ENCODE measurements at regions not wholly inside any gene's neighbourhood (a gene's known extent, or its start where the extent isn't known, plus 50 kb on each side); places are given as distances from the start of the nearest gene placed in this dataset.

- H3K36me3 ChIP-seq, result no peaks in the 10 kb centered on the region
- H3K27ac ChIP-seq, result no peak overlapping the region
- ATAC-seq (no peak), FAIRE-seq (no peak), DNase-seq (no peak)
- no peaks in the 10 kb centered on the region for H3K9me3 ChIP-seq
- TF ChIP-seq CTCF (IDR thresholded peaks at IDR 0.05), result no peak
- no peak overlapping the region for H3K4me3 ChIP-seq
- no peaks in the 10 kb centered on the region for H3K27me3 ChIP-seq
- intact Hi-C loops (cut with DNase I), result no loop called here
- no peaks in the 10 kb centered on the region for H3K4me1 ChIP-seq
Observed at GRCh38 chr7:13036256-13036780, 348.9 kb downstream of the ARL4A start.

DNA sequence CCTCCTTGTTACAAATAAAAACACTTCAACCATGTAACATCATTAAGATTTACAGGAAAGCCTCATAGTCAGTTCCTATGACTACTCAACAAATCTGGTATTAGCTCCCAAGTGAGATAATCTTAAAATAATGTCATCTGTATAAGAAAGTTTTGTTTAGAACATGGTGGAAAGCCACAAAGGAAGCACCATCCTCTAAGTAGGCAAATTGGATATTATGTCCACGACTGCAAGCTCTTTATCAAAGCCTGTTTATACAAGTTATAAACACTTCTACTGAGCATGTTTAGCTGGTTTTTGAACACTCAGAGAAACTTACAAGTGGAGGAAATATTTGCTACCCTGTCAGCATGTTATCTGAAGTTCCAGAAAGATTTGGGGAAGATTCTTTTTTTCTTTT lies 349.8 kb downstream of the ARL4A start:
- ATAC-seq (no peak), FAIRE-seq (no peak), DNase-seq (no peak)
- no peak for TF ChIP-seq CTCF (IDR thresholded peaks at IDR 0.05)
- intact Hi-C loops (cut with DNase I), result no loop called here
- Histone ChIP-seq H3K27ac (no peak overlapping the region), H3K4me1 (no peaks in the 10 kb centered on the region), H3K36me3 (no peaks in the 10 kb centered on the region), H3K27me3 (no peaks in the 10 kb centered on the region), H3K9me3 (no peaks in the 10 kb centered on the region), H3K4me3 (no peak overlapping the region)
- 9 to 32% methylated on average over 1 of the region's 1 CpG for WGBS, 2 donors

- no peaks in the 10 kb centered on the region for H3K36me3 ChIP-seq
- TF ChIP-seq CTCF (IDR thresholded peaks at IDR 0.05), result no peak
- ATAC-seq (no peak), FAIRE-seq (no peak), DNase-seq (no peak)
- no peaks in the 10 kb centered on the region for H3K9me3 ChIP-seq
- no peak overlapping the region for H3K4me3 ChIP-seq
- H3K27ac ChIP-seq, result no peak overlapping the region
- H3K27me3 ChIP-seq, result no peaks in the 10 kb centered on the region
- intact Hi-C loops (cut with DNase I), result no loop called here
- H3K4me1 ChIP-seq, result no peaks in the 10 kb centered on the region
- WGBS, 2 donors, result 78 to 83% methylated on average over 13 of the region's 13 CpGs
Observed at GRCh38 chr7:13041368-13041988, 354.0 kb downstream of the ARL4A start.

DNA sequence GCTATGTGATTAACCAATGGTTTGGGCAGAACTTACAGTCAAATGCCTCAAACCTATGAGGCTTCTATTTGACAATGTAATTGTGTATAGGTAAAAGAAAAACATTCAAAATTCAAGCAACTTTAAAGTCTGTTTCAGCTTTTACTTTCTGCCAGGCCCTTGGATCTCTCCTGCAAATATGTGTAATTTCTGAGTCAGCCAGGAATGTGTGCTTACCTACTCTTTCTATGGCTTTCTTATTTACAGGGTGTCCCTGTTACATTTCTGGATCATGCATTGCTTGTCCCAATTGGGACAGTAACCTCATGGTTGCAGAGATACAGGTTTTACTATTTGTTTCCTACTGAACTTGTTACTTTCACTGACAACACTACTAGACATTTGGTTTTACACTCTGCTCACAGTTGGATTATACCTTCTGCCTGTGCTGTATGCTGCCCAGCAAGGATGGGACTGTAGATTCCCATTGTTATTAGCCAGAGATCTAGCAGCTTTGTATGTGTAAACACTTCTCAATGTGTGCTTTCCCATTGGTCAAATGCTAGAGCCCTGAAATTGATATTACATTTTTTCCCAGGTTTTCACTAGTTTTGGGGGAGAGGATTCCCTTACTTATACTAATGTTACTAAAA lies 355.3 kb downstream of the ARL4A start:
- FAIRE-seq (no peak), DNase-seq (no peak), ATAC-seq (no peak)
- no peaks in the 10 kb centered on the region for H3K4me1 ChIP-seq
- H3K4me3 ChIP-seq, result no peak overlapping the region
- H3K36me3 ChIP-seq, result no peaks in the 10 kb centered on the region
- intact Hi-C loops (cut with DNase I), result no loop called here
- H3K9me3 ChIP-seq, result no peaks in the 10 kb centered on the region
- no peak for TF ChIP-seq CTCF (IDR thresholded peaks at IDR 0.05)
- H3K27ac ChIP-seq, result no peak overlapping the region
- H3K27me3 ChIP-seq, result no peaks in the 10 kb centered on the region

- Histone ChIP-seq H3K36me3 (no peaks in the 10 kb centered on the region), H3K4me1 (no peaks in the 10 kb centered on the region), H3K9me3 (no peaks in the 10 kb centered on the region), H3K27ac (no peak overlapping the region), H3K4me3 (no peak overlapping the region), H3K27me3 (no peaks in the 10 kb centered on the region)
- DNase-seq (no peak), ATAC-seq (no peak), FAIRE-seq (no peak)
- TF ChIP-seq CTCF (IDR thresholded peaks at IDR 0.05), result no peak
- WGBS, 2 donors, result 61 to 67% methylated on average over 2 of the region's 2 CpGs
- intact Hi-C loops (cut with DNase I), result no loop called here
Observed at GRCh38 chr7:13044309-13044708, 356.9 kb downstream of the ARL4A start.
